ENCODE measurements at regions not wholly inside any gene's neighbourhood (a gene's known extent, or its start where the extent isn't known, plus 50 kb on each side); places are given as distances from the start of the nearest gene placed in this dataset.

GRCh38 chr10:78483641-78484040 lies 450.0 kb downstream of the RPS24 start:
- no peak for TF ChIP-seq CTCF (conservative IDR thresholded peaks at IDR 0.05; ENCODE audit: low read length)
- TF ChIP-seq EZH2phosphoT487 (IDR thresholded peaks at IDR 0.05; ENCODE audit: borderline replicate concordance, low read depth, low read length) = no peak

Measured in OCI-LY7 (cell line).